GM12875 (cell line): ENCODE measurements at regions not wholly inside any gene's neighbourhood (a gene's known extent, or its start where the extent isn't known, plus 50 kb on each side); places are given as distances from the start of the nearest gene placed in this dataset.

Experiments used
- H3K4me3 ChIP-seq: one replicate; pipeline ENCODE4 v1.5.1; 2011; ENCODE audit warnings: low read depth, low read length, control low read depth
- CTCF ChIP-seq: IDR thresholded peaks from 2 replicates; pipeline ENCODE4 v1.5.1; 2011; ENCODE audit warnings: low read depth, mild to moderate bottlenecking, control low read depth, inconsistent platforms, low read length, moderate library complexity, borderline replicate concordance; ENCODE audit not compliant: insufficient read depth

- H3K4me3 ChIP-seq = no peak overlapping the region
- TF ChIP-seq CTCF = no peak
These were observed 54.4 kb upstream of the RPL38 start for GRCh38 chr17:74148901-74149596.

GRCh38 chr17:74149597-74150427 is 53.7 kb upstream of the RPL38 start:
- TF ChIP-seq CTCF = no peak
- H3K4me3 ChIP-seq = no peak overlapping the region

GRCh38 chr17:74150428-74151025 is 53.0 kb upstream of the RPL38 start:
- no peak overlapping the region for H3K4me3 ChIP-seq
- no peak for TF ChIP-seq CTCF

GRCh38 chr17:74151551-74152315 is 51.7 kb upstream of the RPL38 start:
- TF ChIP-seq CTCF = no peak
- H3K4me3 ChIP-seq = no peak overlapping the region

- H3K4me3 ChIP-seq = no peak overlapping the region
- no peak for TF ChIP-seq CTCF
These were observed 50.7 kb upstream of the RPL38 start for GRCh38 chr17:74152591-74153455.

GRCh38 chr17:74153456-74153810 is 50.0 kb upstream of the RPL38 start:
- no peak for TF ChIP-seq CTCF
- H3K4me3 ChIP-seq = no peak overlapping the region
